IPS-18a (cell line): ENCODE measurements at regions not wholly inside any gene's neighbourhood (a gene's known extent, or its start where the extent isn't known, plus 50 kb on each side); places are given as distances from the start of the nearest gene placed in this dataset.
"Not testable (repeated sequence)": the region's sequence is repeated elsewhere in the genome, so short reads cannot be mapped to it uniquely, and the experiment has no call there.

Experiments
- H3K27ac ChIP-seq: one replicate; pipeline ENCODE4 v1.5.1; 2013; ENCODE audit warnings: low read length
- H3K27me3 ChIP-seq: one replicate; pipeline ENCODE4 v1.6.1; 2013; ENCODE audit warnings: mild to moderate bottlenecking, low read length; ENCODE audit not compliant: control insufficient read depth, insufficient read depth
- H3K36me3 ChIP-seq: one replicate; pipeline ENCODE4 v1.6.1; 2013; ENCODE audit warnings: low read depth, low read length; ENCODE audit not compliant: control insufficient read depth
- H3K4me1 ChIP-seq: one replicate; pipeline ENCODE4 v1.6.1; 2013; ENCODE audit warnings: low read depth, low read length; ENCODE audit not compliant: control insufficient read depth
- H3K4me3 ChIP-seq: one replicate; pipeline ENCODE4 v1.5.1; 2013; ENCODE audit warnings: low read length
- H3K9ac ChIP-seq: one replicate; pipeline ENCODE4 v1.6.1; 2013; ENCODE audit warnings: mild to moderate bottlenecking, low read length, moderate library complexity
- H3K9me3 ChIP-seq: one replicate; pipeline ENCODE4 v1.6.1; 2013; ENCODE audit warnings: low read depth, low read length; ENCODE audit not compliant: control insufficient read depth

- not testable (repeated sequence) for H3K4me1 ChIP-seq, H3K9me3 ChIP-seq, H3K27me3 ChIP-seq, H3K27ac ChIP-seq, H3K4me3 ChIP-seq, H3K9ac ChIP-seq, H3K36me3 ChIP-seq
These were observed 128.8 kb downstream of the ARRDC4 start for GRCh38 chr15:98089352-98089751.

GRCh38 chr15:98097986-98098385 lies 137.5 kb downstream of the ARRDC4 start:
- H3K9me3 ChIP-seq, H3K27ac ChIP-seq, H3K9ac ChIP-seq, H3K36me3 ChIP-seq, H3K27me3 ChIP-seq, H3K4me1 ChIP-seq, H3K4me3 ChIP-seq: not testable (repeated sequence)

DNA sequence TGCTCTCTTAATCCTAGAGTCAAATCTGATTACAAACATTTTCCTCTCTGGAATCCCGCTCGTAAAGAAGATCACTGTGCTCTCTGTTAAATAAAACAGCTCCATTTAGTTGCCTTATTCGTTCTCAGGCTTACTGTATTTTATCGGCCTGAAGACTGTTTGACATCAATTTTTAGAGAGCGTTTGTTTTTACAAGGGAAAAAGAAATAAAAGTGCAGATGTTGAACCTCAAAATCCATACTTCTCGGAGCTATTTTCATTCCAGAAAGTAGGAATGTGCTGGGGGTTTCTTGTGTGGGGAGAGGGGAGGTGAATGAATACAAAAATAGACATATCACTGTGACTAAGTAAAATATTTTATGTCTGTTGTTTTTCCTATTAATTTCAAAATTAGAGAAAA lies 140.1 kb downstream of the ARRDC4 start:
- H3K36me3 ChIP-seq, H3K4me3 ChIP-seq, H3K27me3 ChIP-seq, H3K4me1 ChIP-seq, H3K27ac ChIP-seq, H3K9me3 ChIP-seq, H3K9ac ChIP-seq: not testable (repeated sequence)

DNA sequence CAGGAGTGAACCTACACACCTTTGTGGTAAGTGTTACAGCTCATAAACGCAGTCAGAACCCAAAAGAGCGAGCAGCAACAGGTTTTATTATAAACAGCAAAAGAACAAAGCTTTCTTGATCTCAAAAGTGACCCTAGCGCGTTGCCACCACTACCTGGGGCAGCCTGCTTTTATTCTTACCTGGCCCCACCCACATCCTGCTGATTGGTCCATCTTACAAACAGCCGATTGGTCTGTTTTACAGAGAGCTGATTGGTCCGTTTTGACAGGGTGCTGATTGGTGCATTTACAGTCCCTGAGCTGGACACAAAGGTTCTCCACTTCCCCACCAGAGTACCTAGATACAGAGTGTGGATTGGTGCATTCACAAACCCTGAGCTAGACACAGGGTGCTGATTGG lies 143.1 kb downstream of the ARRDC4 start:
- Histone ChIP-seq H3K27me3 (no peaks in the 10 kb centered on the region), H3K9ac (no peak overlapping the region), H3K36me3 (no peaks in the 10 kb centered on the region), H3K27ac (no peak overlapping the region), H3K4me1 (no peaks in the 10 kb centered on the region), H3K4me3 (no peak overlapping the region), H3K9me3 (no peaks in the 10 kb centered on the region)

DNA sequence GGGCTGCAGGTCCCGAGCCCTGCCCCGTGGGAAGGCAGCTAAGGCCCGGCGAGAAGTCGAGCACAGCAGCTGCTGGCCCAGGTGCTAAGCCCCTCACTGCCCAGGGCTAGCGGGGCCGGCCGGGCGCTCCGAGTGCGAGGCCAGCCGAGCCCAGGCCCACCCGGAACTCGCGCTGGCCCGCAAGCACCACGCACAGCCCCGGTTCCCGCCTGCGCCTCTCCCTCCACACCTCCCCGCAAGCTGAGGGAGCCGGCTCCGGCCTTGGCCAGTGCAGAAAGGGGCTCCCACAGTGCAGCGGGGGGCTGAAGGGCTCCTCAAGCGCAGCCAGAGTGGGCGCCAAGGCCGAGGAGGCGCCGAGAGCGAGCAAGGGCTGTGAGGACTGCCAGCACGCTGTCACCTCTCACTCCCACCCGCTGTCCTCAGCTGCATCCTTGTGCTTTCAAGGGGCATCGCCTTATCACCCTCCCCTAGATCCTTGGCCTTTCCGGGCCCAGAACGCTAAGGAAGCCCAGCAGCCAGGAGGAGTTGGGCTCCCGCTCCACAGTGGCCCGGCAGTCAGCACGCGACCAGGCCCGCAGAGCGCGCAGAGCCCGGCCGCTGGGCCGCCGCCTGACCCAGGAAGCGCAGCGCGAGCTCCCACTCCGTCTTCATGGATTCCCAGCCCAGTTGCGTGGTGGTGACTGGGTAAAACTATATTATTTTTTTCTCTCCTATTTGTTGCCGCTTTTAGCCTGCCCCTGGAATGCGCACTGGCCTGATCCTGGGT lies 144.1 kb downstream of the ARRDC4 start:
- not testable (repeated sequence) for H3K9me3 ChIP-seq, H3K27me3 ChIP-seq, H3K36me3 ChIP-seq, H3K4me3 ChIP-seq, H3K9ac ChIP-seq, H3K4me1 ChIP-seq, H3K27ac ChIP-seq

DNA sequence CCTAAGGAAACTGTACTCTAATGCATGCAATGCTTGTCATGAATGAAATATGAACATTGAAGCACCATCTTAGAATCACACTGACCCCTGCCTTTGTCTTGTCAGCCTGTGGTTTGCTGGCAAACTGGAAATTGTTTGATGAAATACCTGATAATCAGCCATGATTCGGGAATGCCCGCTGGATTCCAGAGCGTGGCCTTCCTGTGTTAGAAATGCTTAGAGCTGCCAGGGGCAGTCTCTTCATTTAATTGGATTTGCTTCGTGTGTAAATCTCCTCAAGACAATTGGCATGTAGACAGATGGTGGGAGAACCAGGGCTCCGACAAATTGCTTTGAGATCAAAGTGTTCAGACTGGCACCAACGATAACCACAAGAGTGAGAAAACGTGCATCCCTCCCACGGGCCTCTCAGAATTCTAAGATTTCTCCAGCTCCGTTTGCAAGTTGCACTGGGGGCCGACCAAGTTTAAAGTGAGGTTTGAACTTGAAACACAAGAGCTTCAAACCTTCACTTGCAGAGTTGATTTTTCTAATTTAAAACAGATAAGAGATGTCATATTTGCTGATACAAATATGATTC lies 146.2 kb downstream of the ARRDC4 start:
- H3K27ac ChIP-seq: not testable (repeated sequence)

DNA sequence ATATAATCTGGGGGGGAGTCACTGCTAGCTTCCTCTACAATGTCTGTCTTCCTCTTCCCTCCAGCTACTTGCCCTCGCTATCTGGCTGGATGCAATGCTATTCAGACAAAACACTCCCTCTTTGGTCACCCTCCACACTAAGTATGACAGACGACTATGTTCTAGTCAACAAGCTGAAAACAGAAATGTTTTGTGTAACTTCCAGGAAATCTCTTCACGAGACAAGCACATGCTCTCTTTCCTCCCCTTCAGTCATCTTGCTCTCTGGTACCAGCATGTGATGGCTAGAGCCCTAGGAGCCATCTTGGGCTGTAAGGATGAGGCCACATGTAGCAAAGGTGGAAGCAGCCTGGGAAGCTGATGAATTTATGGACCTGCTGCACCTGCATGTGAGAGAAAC lies 151.3 kb downstream of the ARRDC4 start:
- no peak overlapping the region for H3K9ac ChIP-seq
- H3K4me3 ChIP-seq: no peak overlapping the region
- no peaks in the 10 kb centered on the region for H3K9me3 ChIP-seq
- no peaks in the 10 kb centered on the region for H3K4me1 ChIP-seq
- H3K36me3 ChIP-seq: no peaks in the 10 kb centered on the region
- no peaks in the 10 kb centered on the region for H3K27me3 ChIP-seq
- H3K27ac ChIP-seq: no peak overlapping the region

More for the DNA sequence above, 146.2 kb downstream of the ARRDC4 start:
- not testable (repeated sequence) for H3K9me3 ChIP-seq, H3K4me3 ChIP-seq, H3K36me3 ChIP-seq, H3K4me1 ChIP-seq, H3K27me3 ChIP-seq, H3K9ac ChIP-seq

DNA sequence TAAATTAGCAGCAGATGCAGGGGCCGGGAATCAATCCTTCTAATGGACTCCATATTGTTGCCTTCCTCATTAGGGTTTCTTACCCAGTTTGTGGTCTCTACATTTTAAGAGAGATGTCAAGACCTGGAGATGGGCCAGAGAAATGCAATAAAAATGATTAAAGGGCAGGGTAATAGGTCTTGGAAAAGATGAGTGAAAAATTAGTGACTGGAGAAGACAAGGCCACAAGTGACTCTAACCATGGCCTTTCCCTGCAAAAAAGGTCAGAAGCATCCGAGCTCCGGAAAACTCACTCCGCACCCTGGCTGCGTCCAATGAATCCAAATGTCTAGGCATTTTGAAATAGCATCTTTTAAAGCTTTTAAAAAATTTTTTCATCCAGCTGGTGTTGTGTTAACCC lies 152.8 kb downstream of the ARRDC4 start:
- H3K36me3 ChIP-seq: no peaks in the 10 kb centered on the region
- H3K9ac ChIP-seq: no peak overlapping the region
- H3K4me3 ChIP-seq: no peak overlapping the region
- no peaks in the 10 kb centered on the region for H3K4me1 ChIP-seq
- H3K27ac ChIP-seq: no peak overlapping the region
- no peaks in the 10 kb centered on the region for H3K27me3 ChIP-seq
- H3K9me3 ChIP-seq: no peaks in the 10 kb centered on the region

DNA sequence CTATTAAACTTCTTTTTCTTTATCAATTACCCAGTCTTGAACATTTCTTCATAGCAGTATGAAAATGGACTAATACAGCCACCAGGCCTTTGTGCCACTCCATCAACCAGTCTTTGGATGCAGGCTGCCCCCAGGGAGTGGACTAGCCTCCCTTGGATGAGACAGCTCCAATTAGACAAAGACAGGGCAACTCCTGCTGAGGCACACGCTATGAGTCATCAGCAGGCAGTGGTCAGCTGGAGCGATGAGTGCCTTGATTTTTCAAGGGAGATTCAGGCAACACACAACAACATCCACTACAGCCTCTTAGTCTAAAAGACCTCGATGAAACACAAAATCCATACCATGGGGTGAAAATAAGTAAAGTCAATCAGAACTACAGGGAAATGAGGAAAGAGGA lies 160.1 kb downstream of the ARRDC4 start:
- no peak overlapping the region for H3K4me3 ChIP-seq
- H3K36me3 ChIP-seq: no peaks in the 10 kb centered on the region
- no peak overlapping the region for H3K27ac ChIP-seq
- no peak overlapping the region for H3K9ac ChIP-seq
- no peaks in the 10 kb centered on the region for H3K27me3 ChIP-seq
- H3K9me3 ChIP-seq: no peaks in the 10 kb centered on the region
- H3K4me1 ChIP-seq: no peaks in the 10 kb centered on the region

DNA sequence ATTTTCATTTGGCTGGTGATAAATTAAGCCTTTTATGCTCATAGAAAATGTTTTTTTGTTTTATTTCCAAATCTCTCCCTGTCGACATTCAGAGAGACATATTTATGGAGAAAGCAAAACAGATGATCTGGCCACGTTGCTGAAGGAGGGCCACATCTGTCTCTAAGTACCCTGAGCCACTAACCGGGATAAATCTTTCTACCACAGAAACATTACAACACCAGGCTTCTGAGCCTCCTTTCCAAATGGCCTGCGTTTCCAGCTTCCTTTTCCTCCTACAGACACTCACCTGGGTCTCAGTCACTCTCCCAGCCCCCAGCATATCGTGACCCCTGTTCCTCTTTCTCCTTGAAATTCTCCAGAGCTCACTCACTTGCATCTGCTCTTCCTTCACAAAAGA lies 161.0 kb downstream of the ARRDC4 start:
- Histone ChIP-seq H3K9ac (no peak overlapping the region), H3K27ac (no peak overlapping the region), H3K4me1 (no peaks in the 10 kb centered on the region), H3K36me3 (no peaks in the 10 kb centered on the region), H3K27me3 (no peaks in the 10 kb centered on the region), H3K4me3 (no peak overlapping the region), H3K9me3 (no peaks in the 10 kb centered on the region)

GRCh38 chr15:98121957-98122356 lies 161.5 kb downstream of the ARRDC4 start:
- Histone ChIP-seq H3K36me3 (no peaks in the 10 kb centered on the region), H3K4me1 (no peaks in the 10 kb centered on the region), H3K4me3 (no peak overlapping the region), H3K27me3 (no peaks in the 10 kb centered on the region), H3K9ac (no peak overlapping the region), H3K27ac (no peak overlapping the region), H3K9me3 (no peaks in the 10 kb centered on the region)

- H3K4me1 ChIP-seq: no peaks in the 10 kb centered on the region
- no peaks in the 10 kb centered on the region for H3K27me3 ChIP-seq
- H3K4me3 ChIP-seq: no peak overlapping the region
- no peak overlapping the region for H3K9ac ChIP-seq
- H3K36me3 ChIP-seq: no peaks in the 10 kb centered on the region
- no peaks in the 10 kb centered on the region for H3K9me3 ChIP-seq
- H3K27ac ChIP-seq: no peak overlapping the region
These were observed 162.8 kb downstream of the ARRDC4 start for GRCh38 chr15:98123297-98123696.
